Ramos (cell line): ENCODE measurements at regions not wholly inside any gene's neighbourhood (a gene's known extent, or its start where the extent isn't known, plus 50 kb on each side); places are given as distances from the start of the nearest gene placed in this dataset.

ENCODE experiments used
- in situ Hi-C: fragments of 300-500 bp; cut with MboI; formaldehyde crosslinking; loops from one replicate; pipeline ENCODE4 v1.14.3; 2022; ENCODE audit warnings: low sequenced_read_pairs; ENCODE audit not compliant: unreplicated experiment

- in situ Hi-C loops: no loop called here
Measured at GRCh38 chr10:35754519-35754918, 112.4 kb upstream of the FZD8 start.

GRCh38 chr10:35752469-35753461, 110.7 kb upstream of the FZD8 start:
- in situ Hi-C loops: no loop called here

GRCh38 chr10:35751347-35751746, 109.3 kb upstream of the FZD8 start:
- in situ Hi-C loops: no loop called here

GRCh38 chr10:35749230-35749629, 107.1 kb upstream of the FZD8 start:
- in situ Hi-C loops: no loop called here

- in situ Hi-C loops: no loop called here
Measured at GRCh38 chr10:35745617-35746403, 103.7 kb upstream of the FZD8 start.

- in situ Hi-C loops: no loop called here
Measured at GRCh38 chr10:35743851-35744250, 101.8 kb upstream of the FZD8 start.

GRCh38 chr10:35743351-35743750, 101.3 kb upstream of the FZD8 start:
- in situ Hi-C loops: no loop called here

- in situ Hi-C loops: no loop called here
Measured at GRCh38 chr10:35739998-35740397, 97.9 kb upstream of the FZD8 start.

GRCh38 chr10:35735412-35735811, 93.3 kb upstream of the FZD8 start:
- in situ Hi-C loops: no loop called here

GRCh38 chr10:35731828-35732227, 89.7 kb upstream of the FZD8 start:
- in situ Hi-C loops: no loop called here

- in situ Hi-C loops: no loop called here
Measured at GRCh38 chr10:35728341-35728740, 86.2 kb upstream of the FZD8 start.

- in situ Hi-C loops: no loop called here
Measured at GRCh38 chr10:35726846-35727245, 84.8 kb upstream of the FZD8 start.

- in situ Hi-C loops: no loop called here
Measured at GRCh38 chr10:35723992-35724391, 81.9 kb upstream of the FZD8 start.

- in situ Hi-C loops: no loop called here
Measured at GRCh38 chr10:35723059-35723458, 81.0 kb upstream of the FZD8 start.

- in situ Hi-C loops: no loop called here
Measured at GRCh38 chr10:35722636-35723035, 80.5 kb upstream of the FZD8 start.

- in situ Hi-C loops: no loop called here
Measured at GRCh38 chr10:35722226-35722625, 80.1 kb upstream of the FZD8 start.

- in situ Hi-C loops: no loop called here
Measured at GRCh38 chr10:35720366-35720765, 78.3 kb upstream of the FZD8 start.

GRCh38 chr10:35716776-35717175, 74.7 kb upstream of the FZD8 start:
- in situ Hi-C loops: no loop called here

GRCh38 chr10:35712486-35712885, 70.4 kb upstream of the FZD8 start:
- in situ Hi-C loops: no loop called here

GRCh38 chr10:35711615-35712411, 69.7 kb upstream of the FZD8 start:
- in situ Hi-C loops: no loop called here
